H1 (cell line): ENCODE measurements at regions not wholly inside any gene's neighbourhood (a gene's known extent, or its start where the extent isn't known, plus 50 kb on each side); places are given as distances from the start of the nearest gene placed in this dataset.

ENCODE experiments used
- CTCF ChIA-PET: fragments of 300-600 bp; sonication (Branson Sonifier 250); formaldehyde crosslinking; loops from one replicate; lab custom pipeline; 2021; ENCODE audit not compliant: partially characterized antibody; lab: Charles Lee
- POLR2A ChIA-PET: fragments of 300-600 bp; sonication (Branson Sonifier 250); formaldehyde crosslinking; loops from one replicate; lab custom pipeline; 2021; ENCODE audit warnings: inconsistent platforms; ENCODE audit not compliant: partially characterized antibody; lab: Charles Lee
- DNase-seq, 2 experiments: peaks; one replicate each; pipeline versions ENCODE4 v3.0.0 to v3.0.0-alpha.2; 2010 to 2022; ENCODE audit warnings: low spot score in 2 of 2, low read depth in 1 of 2, mixed read lengths in 1 of 2
- FAIRE-seq: peaks from 2 replicates; lab custom pipeline; 2011; peaks lifted over from hg19 to GRCh38; lab: Jason Lieb, UNC
- H2AFZ ChIP-seq: 2 replicates; pipeline ENCODE4 v1.8.1; 2012; ENCODE audit warnings: low read length, inconsistent platforms
- H2AK5ac ChIP-seq: 2 replicates; pipeline ENCODE4 v1.6.1; 2013; ENCODE audit warnings: low read depth, low read length
- H2BK120ac ChIP-seq: replicated peaks from 2 replicates; pipeline ENCODE3; 2013; ENCODE audit warnings: low read depth, low read length, inconsistent platforms
- H2BK12ac ChIP-seq: 2 replicates; pipeline ENCODE4 v1.6.1; 2013; ENCODE audit warnings: low read depth, low read length
- H2BK15ac ChIP-seq: 2 replicates; pipeline ENCODE4 v1.6.1; 2013; ENCODE audit warnings: low read length
- H2BK20ac ChIP-seq: 2 replicates; pipeline ENCODE4 v1.6.1; 2013; ENCODE audit warnings: low read length
- H2BK5ac ChIP-seq: 2 replicates; pipeline ENCODE4 v1.6.1; 2013; ENCODE audit warnings: low read depth, low read length
- H3K14ac ChIP-seq: 2 replicates; pipeline ENCODE4 v1.6.1; 2013; ENCODE audit warnings: inconsistent platforms; ENCODE audit not compliant: insufficient read length
- H3K18ac ChIP-seq: 2 replicates; pipeline ENCODE4 v1.6.1; 2013; ENCODE audit warnings: low read length; ENCODE audit errors: extremely low read depth
- H3K23ac ChIP-seq: 2 replicates; pipeline ENCODE4 v1.6.1; 2013; ENCODE audit warnings: inconsistent platforms; ENCODE audit not compliant: insufficient read length
- H3K23me2 ChIP-seq: 2 replicates; pipeline ENCODE4 v1.6.1; 2013; ENCODE audit warnings: low read depth, low read length
- H3K27ac ChIP-seq: 2 replicates; pipeline ENCODE4 v1.6.1; 2011; ENCODE audit warnings: low read depth, low read length, inconsistent platforms
- H3K27me3 ChIP-seq, 4 experiments: replicated peaks in 1 of 4; 1 replicate in 1 of 4; 2 replicates in 3 of 4; pipeline versions ENCODE4 v1.6.1 to v1.8.1; 2011 to 2013; ENCODE audit warnings: low read length in 3 of 4, mild to moderate bottlenecking in 3 of 4, inconsistent platforms in 2 of 4, mixed read lengths in 2 of 4, moderate library complexity in 1 of 4; ENCODE audit not compliant: control insufficient read depth in 3 of 4, insufficient read depth in 3 of 4; ENCODE audit errors: extremely low read depth in 1 of 4
- H3K36me3 ChIP-seq, 4 experiments: 2 replicates each; pipeline versions ENCODE4 v1.6.1 to v1.8.1; 2011 to 2013; ENCODE audit warnings: mild to moderate bottlenecking in 4 of 4, low read length in 3 of 4, moderate library complexity in 2 of 4, control low read depth in 1 of 4, inconsistent platforms in 1 of 4; ENCODE audit not compliant: insufficient read depth in 4 of 4, control insufficient read depth in 2 of 4
- H3K4ac ChIP-seq: replicated peaks from 2 replicates; pipeline ENCODE3; 2013; ENCODE audit warnings: low read length, low read depth, mixed read lengths, inconsistent platforms; ENCODE audit not compliant: insufficient read length
- H3K4me1 ChIP-seq, 4 experiments: replicated peaks in 1 of 4; 1 replicate in 1 of 4; 2 replicates in 3 of 4; pipeline versions ENCODE4 v1.6.1 to v1.8.1; 2011 to 2013; ENCODE audit warnings: low read length in 3 of 4, inconsistent platforms in 2 of 4, mixed read lengths in 1 of 4; ENCODE audit not compliant: insufficient read depth in 4 of 4, control insufficient read depth in 3 of 4
- H3K4me2 ChIP-seq, 2 experiments: 2 replicates each; pipeline versions ENCODE4 v1.6.1 to v1.8.1; 2011 to 2013; ENCODE audit warnings: low read depth in 2 of 2, low read length in 2 of 2, control low read depth in 1 of 2, inconsistent platforms in 1 of 2, mild to moderate bottlenecking in 1 of 2; ENCODE audit not compliant: insufficient read depth in 1 of 2
- H3K4me3 ChIP-seq, 4 experiments: fragments of 200-600, 300-600 bp in 1 of 4; sonication (generic), shearing (Covaris generic), sonication (Bioruptor Twin) in 1 of 4; 2 replicates each; pipeline versions ENCODE4 v1.5.1 to v1.8.1; 2011 to 2016; ENCODE audit warnings: low read length in 4 of 4, low read depth in 3 of 4, control low read depth in 2 of 4, inconsistent platforms in 2 of 4, mild to moderate bottlenecking in 2 of 4, mixed read lengths in 1 of 4, moderate library complexity in 1 of 4; ENCODE audit not compliant: insufficient read depth in 2 of 4; ENCODE audit errors: extremely low read depth in 1 of 4
- H3K56ac ChIP-seq: replicated peaks from 2 replicates; pipeline ENCODE3; 2013; ENCODE audit warnings: low read depth, mild to moderate bottlenecking, mixed read lengths, low read length, inconsistent platforms; ENCODE audit not compliant: insufficient read length
- H3K79me1 ChIP-seq: 2 replicates; pipeline ENCODE4 v1.6.1; 2013; ENCODE audit warnings: low read depth, low read length, control low read depth
- H3K79me2 ChIP-seq, 2 experiments: 2 replicates each; pipeline versions ENCODE4 v1.6.1 to v1.8.1; 2012 to 2013; ENCODE audit warnings: low read length in 2 of 2, mild to moderate bottlenecking in 2 of 2, inconsistent platforms in 1 of 2; ENCODE audit not compliant: insufficient read depth in 2 of 2, control insufficient read depth in 1 of 2
- H3K9ac ChIP-seq, 4 experiments: replicated peaks in 1 of 4; 1 replicate in 1 of 4; 2 replicates in 3 of 4; pipeline versions ENCODE4 v1.6.1 to v1.8.1; 2011 to 2013; ENCODE audit warnings: low read depth in 3 of 4, low read length in 3 of 4, control low read depth in 2 of 4, mild to moderate bottlenecking in 2 of 4, moderate library complexity in 2 of 4, inconsistent platforms in 1 of 4; ENCODE audit errors: extremely low read depth in 1 of 4
- H3K9me3 ChIP-seq, 2 experiments: 2 replicates each; pipeline versions ENCODE4 v1.6.1 to v1.8.1; 2012 to 2013; ENCODE audit warnings: mild to moderate bottlenecking in 2 of 2, moderate library complexity in 2 of 2, control low read depth in 1 of 2, inconsistent platforms in 1 of 2, low read depth in 1 of 2, low read length in 1 of 2, mixed read lengths in 1 of 2; ENCODE audit not compliant: insufficient read depth in 2 of 2
- H4K20me1 ChIP-seq, 2 experiments: replicated peaks in 1 of 2; 2 replicates each; pipeline versions ENCODE3 to v1.8.1; 2011 to 2013; ENCODE audit warnings: inconsistent platforms in 2 of 2, low read length in 2 of 2, mild to moderate bottlenecking in 1 of 2; ENCODE audit not compliant: insufficient read depth in 2 of 2, control insufficient read depth in 1 of 2
- H4K5ac ChIP-seq: 2 replicates; pipeline ENCODE4 v1.6.1; 2013; ENCODE audit warnings: low read length, low read depth, mixed read lengths, inconsistent platforms; ENCODE audit not compliant: insufficient read length
- H4K8ac ChIP-seq: 2 replicates; pipeline ENCODE4 v1.8.0; 2013; ENCODE audit warnings: mild to moderate bottlenecking, moderate library complexity, low read length, inconsistent platforms; ENCODE audit not compliant: insufficient read depth; ENCODE audit errors: extremely low read depth
- H4K91ac ChIP-seq: replicated peaks from 2 replicates; pipeline ENCODE3; 2013; ENCODE audit warnings: low read length, mixed read lengths, inconsistent platforms; ENCODE audit not compliant: insufficient read length
- KDM1A ChIP-seq: fragments of 200-600, 300-600 bp; sonication (generic); IDR thresholded peaks from 2 replicates; pipeline ENCODE4 v1.7.1; 2016; ENCODE audit warnings: mild to moderate bottlenecking, low read length, borderline replicate concordance
- WGBS, 2 experiments: shearing (Covaris generic) in 1 of 2; methylation state at CpG; one replicate each; pipeline versions ENCODE4 v1.1.6 to v1.1.7; 2013 to 2015; ENCODE audit warnings: low lambda C conversion rate in 2 of 2, mixed read lengths in 2 of 2, inconsistent platforms in 1 of 2, low coverage in 1 of 2, missing lambda C conversion rate in 1 of 2; ENCODE audit not compliant: insufficient replicate concordance in 2 of 2, insufficient coverage in 1 of 2, insufficient read length in 1 of 2; ENCODE audit errors: extremely low coverage in 1 of 2, missing lambda C conversion rate in 1 of 2; 5-methylcytosine and 5-hydroxymethylcytosine counted together

- H2BK5ac ChIP-seq: no peak overlapping the region
- no peaks in the 10 kb centered on the region for H3K27me3 ChIP-seq
- H2AFZ ChIP-seq: peak overlapping the region; percentile 22
- H3K36me3 ChIP-seq: no peaks in the 10 kb centered on the region
- no peak overlapping the region for H2BK120ac ChIP-seq
- H3K27ac ChIP-seq: 0 out of 2 replicates have a peak overlapping the region, but pooled peaks have one; percentile 6
- H4K91ac ChIP-seq: no peak overlapping the region
- peaks cover 0 to 8% (median 3%) of the 10 kb centered on the region in 4 experiments; a peak in 4 of 7 replicates for H3K4me1 ChIP-seq
- no peak for TF ChIP-seq KDM1A
- DNase-seq: no peak
- FAIRE-seq: no peak
- H4K8ac ChIP-seq: peak overlapping the region; percentile 36
- H3K4me2 ChIP-seq: no peak overlapping the region
- H4K20me1 ChIP-seq: no peaks in the 10 kb centered on the region
- H3K4ac ChIP-seq: no peak overlapping the region
- H3K56ac ChIP-seq: no peak overlapping the region
- H2BK12ac ChIP-seq: no peak overlapping the region
- no peaks in the 10 kb centered on the region; the same call in 1 of the 2 replicates for H3K23me2 ChIP-seq
- no peak overlapping the region for H4K5ac ChIP-seq
- WGBS, 2 experiments: 89% methylated on average over 1 of the region's 1 CpG; no CpG with 5 or more reads in 1 of the 2 experiments
- no peaks in the 10 kb centered on the region for H3K79me1 ChIP-seq
- H3K9me3 ChIP-seq: no peaks in the 10 kb centered on the region
- no peak overlapping the region for H2AK5ac ChIP-seq
- H3K79me2 ChIP-seq: no peaks in the 10 kb centered on the region
- no peak overlapping the region for H3K4me3 ChIP-seq
- no peak overlapping the region for H2BK20ac ChIP-seq
- H3K18ac ChIP-seq: no peak overlapping the region
- no peak overlapping the region for H3K23ac ChIP-seq
- H3K14ac ChIP-seq: no peak overlapping the region
- CTCF ChIA-PET: interaction anchor here (1.1 to 4.0 kb wide), 7 partner anchors 12 to 166 kb away, joined by 3 to 15 read pairs (median 5); no protein-coding TSS in a partner anchor
- POLR2A ChIA-PET: no interaction called here
- H2BK15ac ChIP-seq: no peak overlapping the region
- no peak overlapping the region for H3K9ac ChIP-seq
These were observed 148.7 kb downstream of the FCRL5 start for GRCh38 chr1:157403608-157404007.
